ENCODE measurements at regions not wholly inside any gene's neighbourhood (a gene's known extent, or its start where the extent isn't known, plus 50 kb on each side); places are given as distances from the start of the nearest gene placed in this dataset.

DNA sequence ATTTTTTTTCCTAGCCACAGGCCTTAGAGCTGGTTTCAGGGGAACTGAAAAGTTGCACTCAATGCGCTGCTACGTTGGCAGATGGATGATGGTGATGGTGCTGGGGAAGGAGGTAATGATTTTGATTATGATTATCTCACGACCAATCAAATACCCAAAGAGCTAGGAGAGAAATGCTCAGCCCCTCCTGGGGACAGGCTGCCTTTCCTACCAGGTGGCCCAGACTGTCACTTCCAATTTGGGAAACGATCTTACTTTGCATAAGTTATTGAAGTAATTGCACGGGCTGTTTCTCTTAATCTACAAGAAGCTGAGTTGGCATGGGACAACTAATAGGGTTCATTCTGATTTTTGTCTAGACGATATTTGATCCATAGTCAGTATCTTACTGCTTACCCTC is 379.7 kb upstream of the EEF2KMT start:
- no peak for DNase-seq (ENCODE audit: low read depth in 1 of 2, low spot score in 1 of 2)

DNA sequence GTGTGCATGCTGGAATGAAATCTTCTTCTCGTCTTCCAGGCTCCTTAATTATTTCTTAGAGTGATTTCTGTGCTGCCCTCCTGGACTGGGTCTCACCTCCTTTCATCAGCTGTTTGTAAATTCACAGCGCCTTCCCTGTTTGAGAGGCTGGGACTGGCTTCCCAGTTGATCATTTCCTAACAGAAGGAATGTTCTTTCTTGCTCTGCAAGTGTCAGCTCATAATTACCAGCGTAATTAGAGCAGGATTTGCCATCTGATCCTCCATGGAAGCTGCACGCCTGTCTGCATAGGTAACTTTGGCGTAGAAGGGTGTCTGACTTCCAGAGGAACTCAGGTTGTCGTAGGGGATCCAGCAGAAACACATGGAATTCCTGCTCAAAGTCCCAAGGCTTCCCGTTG is 375.0 kb upstream of the EEF2KMT start:
- no peak for DNase-seq (ENCODE audit: low read depth in 1 of 2, low spot score in 1 of 2)

- DNase-seq (ENCODE audit: low read depth in 1 of 2, low spot score in 1 of 2), result no peak
These were observed 370.9 kb upstream of the EEF2KMT start for GRCh38 chr16:5468488-5468887.

GRCh38 chr16:5467552-5467951 is 370.0 kb upstream of the EEF2KMT start:
- no peak for DNase-seq (ENCODE audit: low read depth in 1 of 2, low spot score in 1 of 2)

GRCh38 chr16:5466551-5466950 is 369.0 kb upstream of the EEF2KMT start:
- no peak for DNase-seq (ENCODE audit: low read depth in 1 of 2, low spot score in 1 of 2)

GRCh38 chr16:5465714-5466113 is 368.1 kb upstream of the EEF2KMT start:
- DNase-seq (ENCODE audit: low read depth in 1 of 2, low spot score in 1 of 2), result no peak

- DNase-seq (ENCODE audit: low read depth in 1 of 2, low spot score in 1 of 2), result no peak
These were observed 366.2 kb upstream of the EEF2KMT start for GRCh38 chr16:5463820-5464219.

DNA sequence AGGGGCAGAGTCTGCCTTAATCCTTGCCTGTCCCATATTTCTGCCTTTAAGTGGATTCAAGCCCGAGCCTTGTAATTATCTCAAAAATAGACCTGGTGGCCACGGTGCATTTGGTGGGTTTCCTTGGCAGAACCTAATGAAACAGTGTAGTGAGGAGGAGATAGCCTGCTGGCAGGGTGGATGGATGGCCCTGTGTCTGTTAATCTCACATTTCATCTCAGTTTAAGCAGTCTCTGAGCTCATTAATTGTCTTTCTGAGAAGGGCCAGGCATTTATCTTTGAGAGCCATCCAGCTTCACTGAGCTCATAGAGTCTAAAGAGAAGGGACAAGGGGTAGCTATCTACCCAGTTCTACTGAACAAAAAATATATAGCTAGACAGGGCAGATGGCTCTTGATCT is 364.0 kb upstream of the EEF2KMT start:
- DNase-seq (ENCODE audit: low read depth in 1 of 2, low spot score in 1 of 2), result no peak

- no peak for DNase-seq (ENCODE audit: low read depth in 1 of 2, low spot score in 1 of 2)
These were observed 363.5 kb upstream of the EEF2KMT start for GRCh38 chr16:5461141-5461540.

GRCh38 chr16:5460701-5461100 is 363.1 kb upstream of the EEF2KMT start:
- DNase-seq (ENCODE audit: low read depth in 1 of 2, low spot score in 1 of 2), result no peak

DNA sequence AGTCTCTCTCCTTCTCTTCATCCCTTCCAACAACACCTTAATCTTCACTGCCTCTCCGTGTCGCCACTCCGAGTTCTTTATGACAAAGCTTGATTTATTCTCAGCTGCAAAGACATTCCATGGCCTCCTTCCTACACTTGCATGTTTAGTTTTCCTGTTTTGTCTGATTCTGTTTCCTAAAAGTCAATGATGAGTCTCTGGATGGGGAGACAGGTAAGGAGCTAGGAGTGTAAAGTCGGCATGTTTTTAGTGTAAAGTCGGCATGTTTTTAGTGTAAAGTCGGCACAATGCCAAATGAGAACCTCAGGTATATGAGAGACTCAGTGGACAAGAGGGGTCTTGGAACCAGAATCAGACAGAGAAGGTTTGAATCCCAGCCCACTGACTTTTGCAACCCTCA is 362.3 kb upstream of the EEF2KMT start:
- DNase-seq (ENCODE audit: low read depth in 1 of 2, low spot score in 1 of 2), result no peak

DNA sequence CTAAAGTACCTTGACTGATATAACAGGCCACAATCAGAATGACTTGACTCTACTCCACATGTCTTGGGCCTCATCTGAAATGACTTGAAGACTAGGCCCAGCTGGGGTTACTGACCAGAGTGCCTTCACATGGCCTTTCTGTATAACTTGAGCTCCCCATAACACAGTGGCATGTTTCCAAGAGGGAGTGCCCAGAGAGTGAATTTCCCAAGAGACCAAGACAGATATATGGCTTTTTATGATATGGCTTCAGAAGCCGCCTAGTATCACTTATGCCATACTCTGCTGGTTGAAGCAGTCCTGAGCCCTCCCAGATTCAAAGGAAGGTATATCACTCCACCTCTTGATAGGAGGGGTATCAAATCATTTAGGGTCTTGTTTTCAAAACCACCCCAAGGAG is 357.5 kb upstream of the EEF2KMT start:
- no peak for DNase-seq (ENCODE audit: low read depth in 1 of 2, low spot score in 1 of 2)

DNA sequence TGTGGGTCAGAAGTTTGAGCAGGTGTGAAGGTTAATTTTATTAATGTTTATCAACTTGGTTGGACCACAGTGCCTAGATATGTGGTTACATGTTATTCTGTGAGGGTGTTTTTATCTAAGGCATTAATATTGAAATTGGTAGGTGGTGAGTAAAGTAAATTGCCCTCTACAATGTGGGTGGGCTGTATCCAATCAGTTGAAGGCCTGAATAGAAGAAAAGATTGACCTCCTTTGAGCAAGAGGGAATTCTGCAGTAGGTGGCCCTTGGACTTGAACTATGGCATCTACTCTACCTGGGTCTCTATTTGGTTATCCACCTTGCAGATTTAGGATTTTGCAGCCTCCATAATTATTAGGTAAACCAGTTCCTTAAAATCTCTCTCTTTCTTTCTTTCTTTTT is 356.8 kb upstream of the EEF2KMT start:
- no peak for DNase-seq (ENCODE audit: low read depth in 1 of 2, low spot score in 1 of 2)

- DNase-seq (ENCODE audit: low read depth in 1 of 2, low spot score in 1 of 2), result no peak
These were observed 354.0 kb upstream of the EEF2KMT start for GRCh38 chr16:5451641-5452040.

- no peak for DNase-seq (ENCODE audit: low read depth in 1 of 2, low spot score in 1 of 2)
These were observed 353.0 kb upstream of the EEF2KMT start for GRCh38 chr16:5450409-5451104.

- no peak for DNase-seq (ENCODE audit: low read depth in 1 of 2, low spot score in 1 of 2)
These were observed 352.3 kb upstream of the EEF2KMT start for GRCh38 chr16:5449901-5450300.

DNA sequence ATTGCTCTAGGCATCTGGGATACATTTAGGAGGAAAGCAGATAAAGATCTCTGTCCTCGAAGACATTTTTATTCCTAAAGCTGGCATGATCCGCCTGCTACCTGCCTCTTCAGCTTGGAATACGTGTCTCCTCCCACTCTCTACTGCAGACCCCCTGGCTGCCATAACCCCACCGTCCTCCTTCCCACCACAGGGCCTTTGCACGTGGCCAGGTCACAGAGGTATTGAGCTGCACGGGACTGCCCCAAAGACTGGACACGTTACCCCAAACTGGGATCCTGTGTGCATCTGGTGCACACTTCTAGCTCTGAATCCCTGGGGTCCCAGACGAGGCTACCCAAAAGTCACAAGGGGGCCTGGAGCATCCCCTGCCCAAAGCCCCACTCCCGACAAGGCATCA is 351.2 kb upstream of the EEF2KMT start:
- no peak for DNase-seq (ENCODE audit: low read depth in 1 of 2, low spot score in 1 of 2)

DNA sequence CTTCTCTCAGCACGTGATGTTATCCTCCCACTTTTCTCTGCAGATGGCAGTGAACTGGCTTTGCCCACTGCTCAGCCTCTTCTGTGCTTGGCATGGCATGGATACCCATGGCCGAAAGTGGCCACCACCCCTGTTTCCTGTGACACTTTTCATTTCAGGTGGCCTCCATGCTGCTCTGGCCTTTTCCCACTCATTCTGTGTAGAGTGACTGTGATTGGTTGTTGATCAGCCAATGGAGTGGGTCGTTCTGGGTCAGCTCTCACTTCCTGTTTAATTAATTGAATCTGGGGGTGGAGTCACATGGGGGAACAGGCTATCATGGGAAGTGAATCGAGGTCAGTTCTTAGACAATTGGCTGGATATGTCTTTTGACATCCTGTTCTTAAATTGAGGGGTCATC is 350.1 kb upstream of the EEF2KMT start:
- DNase-seq (ENCODE audit: low read depth in 1 of 2, low spot score in 1 of 2), result no peak

GRCh38 chr16:5446623-5447240 is 349.1 kb upstream of the EEF2KMT start:
- no peak for DNase-seq (ENCODE audit: low read depth in 1 of 2, low spot score in 1 of 2)

DNA sequence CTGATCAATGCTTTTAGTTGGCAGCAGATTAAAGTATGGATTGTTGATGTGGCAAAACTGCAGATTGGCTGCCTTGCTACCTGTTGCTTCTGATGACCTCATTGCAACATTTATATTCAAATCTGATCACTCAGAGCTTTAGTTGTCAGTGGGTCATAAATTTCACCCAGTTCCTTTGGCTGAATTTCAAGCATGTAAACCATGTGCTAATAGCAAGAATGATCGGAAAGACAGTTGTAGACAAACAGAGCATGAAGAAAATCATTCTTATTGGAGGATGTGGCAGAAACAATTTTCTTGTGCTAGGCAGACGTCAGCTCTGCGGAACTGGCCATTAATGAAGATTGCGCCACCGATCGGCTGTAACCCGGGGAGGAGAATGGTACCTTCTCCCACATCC is 346.6 kb upstream of the EEF2KMT start:
- no peak for DNase-seq (ENCODE audit: low read depth in 1 of 2, low spot score in 1 of 2)

GRCh38 chr16:5442986-5443385 is 345.4 kb upstream of the EEF2KMT start:
- DNase-seq (ENCODE audit: low read depth in 1 of 2, low spot score in 1 of 2), result no peak

DNA sequence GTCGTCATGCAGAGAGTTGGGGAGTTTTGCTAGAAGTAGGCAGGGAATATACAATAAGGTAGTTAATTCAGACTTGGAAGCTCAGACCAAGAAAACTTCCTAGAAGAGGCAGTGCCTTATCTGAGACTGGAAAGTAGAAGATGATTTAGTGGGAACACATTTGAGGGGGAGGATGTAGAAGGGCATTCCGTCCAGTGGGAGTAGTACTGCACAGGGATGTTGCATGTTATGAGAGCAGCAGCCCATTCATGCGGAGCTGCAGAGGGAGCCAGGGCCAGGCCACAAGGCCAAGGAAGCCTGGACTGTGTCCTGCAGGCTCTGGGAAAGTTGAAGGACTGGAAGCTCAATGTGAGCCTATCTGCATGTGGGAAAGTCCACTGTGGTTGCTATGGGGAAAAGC is 344.5 kb upstream of the EEF2KMT start:
- no peak for DNase-seq (ENCODE audit: low read depth in 1 of 2, low spot score in 1 of 2)

GRCh38 chr16:5438591-5438990 is 341.0 kb upstream of the EEF2KMT start:
- no peak for DNase-seq (ENCODE audit: low read depth in 1 of 2, low spot score in 1 of 2)
